ENCODE measurements at regions not wholly inside any gene's neighbourhood (a gene's known extent, or its start where the extent isn't known, plus 50 kb on each side); places are given as distances from the start of the nearest gene placed in this dataset.

- TF ChIP-seq IRF1 (CRISPR knock-in tag; IDR thresholded peaks at IDR 0.05) (no peak), CTCF (IDR thresholded peaks at IDR 0.05) (no peak), MAX (CRISPR knock-in tag; IDR thresholded peaks at IDR 0.05) (no peak)
Measured at GRCh38 chr13:62583466-62583865, 1167.8 kb upstream of the PCDH20 start.
